HEK293T (cell line): ENCODE measurements at regions not wholly inside any gene's neighbourhood (a gene's known extent, or its start where the extent isn't known, plus 50 kb on each side); places are given as distances from the start of the nearest gene placed in this dataset.

ENCODE experiments used
- CTBP1 ChIP-seq: fragments of 450-650 bp; IDR thresholded peaks from 2 replicates; pipeline ENCODE4 v1.6.1; 2016; ENCODE audit warnings: borderline replicate concordance
- SUZ12 ChIP-seq: fragments of 450-650 bp; IDR thresholded peaks from 2 replicates; pipeline ENCODE4 v1.6.1; 2016; ENCODE audit warnings: mild to moderate bottlenecking

DNA sequence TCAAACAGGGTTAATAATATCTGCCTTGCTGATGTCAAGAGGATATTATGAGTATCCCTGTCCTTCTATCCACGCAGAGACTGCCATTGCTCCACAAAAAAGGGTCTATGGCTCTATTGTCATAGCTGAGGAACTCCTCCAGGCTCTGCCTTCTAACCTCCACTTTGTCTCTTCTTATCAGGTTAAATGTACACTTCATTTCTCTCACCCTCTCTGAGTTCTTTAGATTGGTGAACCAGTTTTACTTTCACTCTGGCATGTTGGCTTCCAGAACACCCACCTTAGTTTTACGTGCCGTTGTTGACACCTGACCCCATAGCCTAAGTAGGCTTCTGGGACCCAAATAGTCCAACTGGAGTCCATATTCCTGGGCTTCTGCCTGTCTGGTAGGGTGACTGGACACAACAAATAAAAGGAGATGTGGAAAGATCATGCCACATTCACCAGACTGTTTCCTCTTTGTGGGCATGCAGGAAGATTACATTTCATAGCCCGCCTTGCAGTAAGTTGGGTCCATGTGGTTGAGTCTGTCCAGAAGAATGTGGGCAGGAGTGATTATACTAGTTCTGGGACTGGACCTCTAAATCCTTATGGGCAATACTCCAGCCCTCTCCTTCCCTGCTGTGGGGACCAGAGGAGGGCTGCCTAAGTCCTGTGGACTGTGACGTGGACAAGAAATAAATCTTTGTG, 350.4 kb upstream of the CLINT1 start:
- no peak for TF ChIP-seq SUZ12
- no peak for TF ChIP-seq CTBP1
